Astrocyte (in vitro differentiated cells and primary cell): ENCODE measurements at regions not wholly inside any gene's neighbourhood (a gene's known extent, or its start where the extent isn't known, plus 50 kb on each side); places are given as distances from the start of the nearest gene placed in this dataset.

Experiments
- DNase-seq: peaks from one replicate; pipeline ENCODE4 v3.0.0-alpha.2; 2010; ENCODE audit warnings: low read depth
- FAIRE-seq: peaks from 2 replicates; lab custom pipeline; 2011; peaks lifted over from hg19 to GRCh38; lab: Jason Lieb, UNC
- H2AFZ ChIP-seq: 2 replicates; pipeline ENCODE4 v1.6.0; 2012; ENCODE audit warnings: low read depth, low read length, inconsistent platforms
- H3K27ac ChIP-seq: 2 replicates; pipeline ENCODE4 v1.5.1; 2011; ENCODE audit warnings: low read depth, low read length, inconsistent platforms
- H3K27me3 ChIP-seq: 2 replicates; pipeline ENCODE4 v1.6.0; 2011; ENCODE audit warnings: low read length, inconsistent platforms; ENCODE audit not compliant: insufficient read depth
- H3K36me3 ChIP-seq: 2 replicates; pipeline ENCODE4 v1.5.1; 2011; ENCODE audit warnings: low read length, inconsistent platforms; ENCODE audit not compliant: insufficient read depth
- H3K4me1 ChIP-seq: 2 replicates; pipeline ENCODE4 v1.5.1; 2011; ENCODE audit warnings: low read length, inconsistent platforms; ENCODE audit not compliant: insufficient read depth
- H3K4me2 ChIP-seq: 2 replicates; pipeline ENCODE4 v1.6.0; 2012; ENCODE audit warnings: low read length, inconsistent platforms
- H3K4me3 ChIP-seq: 2 replicates; pipeline ENCODE4 v1.5.1; 2011; ENCODE audit warnings: low read depth, mild to moderate bottlenecking, low read length, inconsistent platforms; ENCODE audit not compliant: insufficient read depth
- H3K79me2 ChIP-seq: 2 replicates; pipeline ENCODE4 v1.6.0; 2012; ENCODE audit warnings: mild to moderate bottlenecking, low read length, inconsistent platforms; ENCODE audit not compliant: insufficient read depth
- H3K9ac ChIP-seq: 2 replicates; pipeline ENCODE4 v1.6.0; 2012; ENCODE audit warnings: mild to moderate bottlenecking, low read length, inconsistent platforms
- H3K9me3 ChIP-seq: 2 replicates; pipeline ENCODE4 v1.5.1; 2012; ENCODE audit warnings: low read depth, mild to moderate bottlenecking, low read length, inconsistent platforms; ENCODE audit not compliant: insufficient read depth
- H4K20me1 ChIP-seq: 2 replicates; pipeline ENCODE4 v1.6.0; 2012; ENCODE audit warnings: low read length, inconsistent platforms; ENCODE audit not compliant: insufficient read depth
- H3K27ac Mint-ChIP-seq: one replicate; pipeline ENCODE4 v1.8.0; 2021; ENCODE audit warnings: mild to moderate bottlenecking, mixed read lengths; ENCODE audit not compliant: unreplicated experiment
- H3K27me3 Mint-ChIP-seq: one replicate; pipeline ENCODE4 v1.8.0; 2021; ENCODE audit warnings: low read depth, mixed read lengths; ENCODE audit not compliant: unreplicated experiment
- H3K36me3 Mint-ChIP-seq: one replicate; pipeline ENCODE4 v1.8.0; 2021; ENCODE audit warnings: low read depth, mixed read lengths; ENCODE audit not compliant: unreplicated experiment
- H3K4me1 Mint-ChIP-seq: one replicate; pipeline ENCODE4 v1.8.0; 2021; ENCODE audit warnings: low read depth, mixed read lengths; ENCODE audit not compliant: unreplicated experiment
- H3K4me3 Mint-ChIP-seq: one replicate; pipeline ENCODE4 v1.8.0; 2021; ENCODE audit warnings: mild to moderate bottlenecking, moderate library complexity, mixed read lengths; ENCODE audit not compliant: unreplicated experiment
- H3K9me3 Mint-ChIP-seq: one replicate; pipeline ENCODE4 v1.8.0; 2021; ENCODE audit warnings: mild to moderate bottlenecking, mixed read lengths; ENCODE audit not compliant: unreplicated experiment
- CTCF ChIP-seq: IDR thresholded peaks from 2 replicates; pipeline ENCODE4 v1.5.1; 2011; ENCODE audit warnings: low read depth, mild to moderate bottlenecking, inconsistent platforms, low read length, moderate library complexity; ENCODE audit not compliant: insufficient read depth
- EZH2 ChIP-seq: IDR thresholded peaks from 2 replicates; pipeline ENCODE4 v1.6.1; 2012; ENCODE audit warnings: mild to moderate bottlenecking, low read length, inconsistent platforms; ENCODE audit not compliant: insufficient read depth

DNA sequence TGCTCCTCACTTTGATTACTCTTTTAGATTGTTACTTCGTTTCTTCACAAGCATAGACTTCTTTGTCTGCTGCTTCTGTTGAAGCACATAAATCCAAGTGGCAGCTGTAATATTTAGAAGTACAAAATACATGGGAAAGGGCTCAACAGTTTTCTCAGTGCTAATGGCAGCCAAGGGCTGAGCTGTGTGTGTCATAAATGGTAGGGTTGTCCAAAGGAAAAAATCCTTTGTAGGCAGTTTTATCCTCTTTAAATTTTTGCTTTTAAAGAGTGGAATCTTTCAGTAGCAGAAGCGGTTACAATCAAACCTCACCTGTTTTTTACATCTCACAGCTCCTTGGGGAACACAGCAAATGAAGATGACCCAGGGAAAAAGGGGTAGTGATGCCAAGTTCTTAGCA is 650.8 kb downstream of the PLPP3 start:
- H3K4me3 ChIP-seq, result no peak overlapping the region
- TF ChIP-seq CTCF, result no peak
- no peak for TF ChIP-seq EZH2

GRCh38 chr1:55927702-55928290 is 651.6 kb downstream of the PLPP3 start:
- H3K36me3 Mint-ChIP-seq, result no peaks in the 10 kb centered on the region
- Histone ChIP-seq H3K4me1 (no peaks in the 10 kb centered on the region), H4K20me1 (no peaks in the 10 kb centered on the region), H3K79me2 (no peaks in the 10 kb centered on the region), H3K4me3 (no peak overlapping the region), H3K9me3 (no peaks in the 10 kb centered on the region), H3K4me2 (no peak overlapping the region), H3K27me3 (no peaks in the 10 kb centered on the region), H2AFZ (no peak overlapping the region), H3K27ac (no peak overlapping the region), H3K36me3 (no peaks in the 10 kb centered on the region), H3K9ac (no peak overlapping the region)
- peaks cover 23% of the 10 kb centered on the region for H3K27me3 Mint-ChIP-seq
- FAIRE-seq (no peak), DNase-seq (no peak)
- H3K9me3 Mint-ChIP-seq, result no peaks in the 10 kb centered on the region
- H3K4me3 Mint-ChIP-seq, result no peak overlapping the region
- TF ChIP-seq EZH2 (no peak), CTCF (no peak)
- no peak overlapping the region for H3K27ac Mint-ChIP-seq
- no peaks in the 10 kb centered on the region for H3K4me1 Mint-ChIP-seq

More for the DNA sequence above, 650.8 kb downstream of the PLPP3 start:
- H3K4me3 Mint-ChIP-seq, result no peak overlapping the region
- no peak overlapping the region for H3K4me2 ChIP-seq
- DNase-seq (no peak), FAIRE-seq (no peak)
- no peaks in the 10 kb centered on the region for H3K9me3 Mint-ChIP-seq
- H3K27ac Mint-ChIP-seq, result no peak overlapping the region
- H3K4me1 Mint-ChIP-seq, result no peaks in the 10 kb centered on the region
- H3K9me3 ChIP-seq, result no peaks in the 10 kb centered on the region
- H2AFZ ChIP-seq, result no peak overlapping the region
- no peak overlapping the region for H3K27ac ChIP-seq
- no peaks in the 10 kb centered on the region for H3K36me3 Mint-ChIP-seq
- no peaks in the 10 kb centered on the region for H3K4me1 ChIP-seq
- no peaks in the 10 kb centered on the region for H4K20me1 ChIP-seq
- no peaks in the 10 kb centered on the region for H3K27me3 ChIP-seq
- H3K9ac ChIP-seq, result no peak overlapping the region
- H3K79me2 ChIP-seq, result no peaks in the 10 kb centered on the region
- H3K27me3 Mint-ChIP-seq, result peaks cover 25% of the 10 kb centered on the region
- no peaks in the 10 kb centered on the region for H3K36me3 ChIP-seq

DNA sequence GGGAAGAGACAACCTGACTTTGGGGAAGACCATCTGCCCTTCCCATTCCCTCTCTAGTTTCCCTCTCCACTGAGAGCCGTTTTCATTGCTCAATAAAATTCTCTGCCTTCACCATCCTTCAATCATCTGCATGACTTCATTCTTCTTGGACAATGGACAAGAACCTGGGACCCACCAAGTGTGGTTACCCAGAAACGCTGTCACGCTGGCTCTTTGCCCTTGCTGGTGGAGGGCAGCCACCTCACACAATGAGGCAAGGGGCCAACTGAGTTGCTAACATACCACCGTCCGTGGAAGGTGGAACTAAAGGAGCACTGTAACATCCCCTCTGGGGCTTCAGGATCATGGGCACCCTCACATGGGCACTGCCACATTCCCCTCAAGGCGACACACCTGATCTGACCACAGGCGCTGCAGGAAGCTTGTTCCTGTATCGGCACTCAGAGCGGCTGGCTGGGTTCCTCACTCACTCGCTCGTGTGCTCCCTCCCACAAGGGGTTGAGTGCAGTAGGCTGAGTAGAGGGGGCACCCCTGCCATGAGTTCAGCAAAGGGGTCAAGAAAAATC is 652.4 kb downstream of the PLPP3 start:
- TF ChIP-seq CTCF, result no peak
- no peak for TF ChIP-seq EZH2
- H3K4me3 Mint-ChIP-seq, result no peak overlapping the region
- H3K27ac Mint-ChIP-seq, result no peak overlapping the region
- Histone ChIP-seq H3K27me3 (no peaks in the 10 kb centered on the region), H3K9ac (no peak overlapping the region), H3K36me3 (no peaks in the 10 kb centered on the region), H3K79me2 (no peaks in the 10 kb centered on the region), H2AFZ (no peak overlapping the region), H3K4me3 (no peak overlapping the region), H3K27ac (no peak overlapping the region), H3K9me3 (no peaks in the 10 kb centered on the region), H3K4me2 (no peak overlapping the region), H3K4me1 (no peaks in the 10 kb centered on the region), H4K20me1 (no peaks in the 10 kb centered on the region)
- no peaks in the 10 kb centered on the region for H3K4me1 Mint-ChIP-seq
- no peaks in the 10 kb centered on the region for H3K36me3 Mint-ChIP-seq
- H3K9me3 Mint-ChIP-seq, result no peaks in the 10 kb centered on the region
- peaks cover 23% of the 10 kb centered on the region for H3K27me3 Mint-ChIP-seq
- FAIRE-seq, result no peak
- peak; percentile 4 for DNase-seq
